ENCODE measurements at regions not wholly inside any gene's neighbourhood (a gene's known extent, or its start where the extent isn't known, plus 50 kb on each side); places are given as distances from the start of the nearest gene placed in this dataset.

DNA sequence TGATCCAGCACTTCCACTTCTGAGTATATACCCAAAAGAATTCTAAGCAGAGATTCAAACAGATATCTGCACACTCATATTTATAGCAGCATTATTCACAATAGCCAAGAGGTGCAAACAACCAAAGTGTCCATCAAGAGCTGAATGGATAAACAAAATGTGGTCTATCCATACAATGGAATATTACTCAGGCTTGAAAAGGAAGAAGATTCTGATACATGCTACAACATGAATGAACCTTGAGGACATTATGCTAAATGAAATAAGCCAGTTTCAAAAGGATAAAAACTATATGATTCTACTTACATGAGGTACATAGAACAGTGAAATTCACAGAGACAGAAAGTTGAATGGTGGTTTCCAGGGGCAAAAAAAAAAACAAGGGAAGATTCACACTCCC lies 88.9 kb downstream of the CCDC185 start:
- ChIA-PET CTCF (interaction anchor here (0.7 to 1.5 kb wide), 2 partner anchors 76 to 202 kb away, joined by 3 to 6 read pairs; no protein-coding TSS in a partner anchor), POLR2A (no interaction called here)
- H3K9me3 ChIP-seq (ENCODE audit: control insufficient read depth, insufficient read depth, low read depth, low read length), result no peaks in the 10 kb centered on the region
- no peak overlapping the region for H3K27ac ChIP-seq (ENCODE audit: extremely low read depth, low read depth, low read length)
- H3K4me1 ChIP-seq (ENCODE audit: control insufficient read depth, insufficient read depth, low read length), result no peaks in the 10 kb centered on the region
- no peaks in the 10 kb centered on the region for H3K36me3 ChIP-seq (ENCODE audit: control insufficient read depth in 2 of 2, insufficient read depth in 1 of 2, low read length in 2 of 2)
- no peak overlapping the region for H3K4me3 ChIP-seq (ENCODE audit: low read depth, low read length)
- TF ChIP-seq ZSCAN4 (tag by site-specific recombination; IDR thresholded peaks at IDR 0.05) (no peak), ZBTB17 (tag by site-specific recombination; IDR thresholded peaks at IDR 0.05) (no peak), SP7 (tag by site-specific recombination; IDR thresholded peaks at IDR 0.05) (no peak), ZNF843 (tag by site-specific recombination; IDR thresholded peaks at IDR 0.05) (no peak), ZNF621 (tag by site-specific recombination; IDR thresholded peaks at IDR 0.05) (no peak), ZBTB44 (tag by site-specific recombination; IDR thresholded peaks at IDR 0.05) (no peak), ZBTB21 (tag by site-specific recombination; IDR thresholded peaks at IDR 0.05) (no peak), ZNF174 (tag by site-specific recombination; IDR thresholded peaks at IDR 0.05) (no peak), ZNF513 (tag by site-specific recombination; IDR thresholded peaks at IDR 0.05) (peak; percentile 49; the same call in 1 of the 2 replicates), SCRT1 (tag by site-specific recombination; IDR thresholded peaks at IDR 0.05; ENCODE audit: borderline replicate concordance) (no peak), GLIS2 (tag by site-specific recombination; IDR thresholded peaks at IDR 0.05) (no peak), ZNF146 (tag by site-specific recombination; IDR thresholded peaks at IDR 0.05) (peak; percentile 93)

DNA sequence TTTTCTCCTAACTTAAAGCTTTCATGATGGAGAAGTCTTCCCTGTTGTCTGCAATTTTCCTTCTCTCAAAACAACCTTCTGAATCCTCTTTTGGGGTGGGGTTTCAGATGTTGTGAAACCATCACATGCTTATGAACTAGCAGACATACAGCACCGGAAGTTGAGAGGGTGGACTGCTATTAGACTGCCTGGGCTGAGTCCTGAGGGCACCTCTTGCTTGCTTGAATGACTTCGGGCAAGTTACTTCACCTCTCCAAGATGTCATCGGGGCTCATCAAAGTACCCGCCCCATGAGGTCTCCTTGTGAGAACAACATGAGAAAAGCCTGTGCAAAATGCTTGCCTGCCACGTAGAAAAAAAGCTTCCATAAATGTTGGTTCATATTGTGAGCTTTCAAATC lies 89.6 kb downstream of the CCDC185 start:
- Histone ChIP-seq H3K9me3 (ENCODE audit: control insufficient read depth, insufficient read depth, low read depth, low read length) (no peaks in the 10 kb centered on the region), H3K4me1 (ENCODE audit: control insufficient read depth, insufficient read depth, low read length) (no peaks in the 10 kb centered on the region), H3K4me3 (ENCODE audit: low read depth, low read length) (no peak overlapping the region), H3K27ac (ENCODE audit: extremely low read depth, low read depth, low read length) (no peak overlapping the region), H3K36me3 (ENCODE audit: control insufficient read depth in 2 of 2, insufficient read depth in 1 of 2, low read length in 2 of 2) (no peaks in the 10 kb centered on the region)
- ChIA-PET CTCF (interaction anchor here (0.7 to 1.5 kb wide), 3 partner anchors 50 to 201 kb away, joined by 3 to 6 read pairs (median 4); no protein-coding TSS in a partner anchor), POLR2A (interaction anchor here (1.0 to 1.4 kb wide), 2 partner anchors 9 to 68 kb away, joined by 3 to 4 read pairs; no protein-coding TSS in a partner anchor)
- TF ChIP-seq ZNF76 (tag by site-specific recombination; IDR thresholded peaks at IDR 0.05; ENCODE audit: borderline replicate concordance, low read depth) (no peak), ZNF677 (tag by site-specific recombination; IDR thresholded peaks at IDR 0.05) (no peak), ZSCAN16 (tag by site-specific recombination; IDR thresholded peaks at IDR 0.05) (no peak), ZNF248 (tag by site-specific recombination; IDR thresholded peaks at IDR 0.05) (no peak), ZEB2 (tag by site-specific recombination; IDR thresholded peaks at IDR 0.05) (no peak), ZNF670 (tag by site-specific recombination; IDR thresholded peaks at IDR 0.05; ENCODE audit: low read depth) (no peak)
- TF ChIP-seq, protein P1, sequence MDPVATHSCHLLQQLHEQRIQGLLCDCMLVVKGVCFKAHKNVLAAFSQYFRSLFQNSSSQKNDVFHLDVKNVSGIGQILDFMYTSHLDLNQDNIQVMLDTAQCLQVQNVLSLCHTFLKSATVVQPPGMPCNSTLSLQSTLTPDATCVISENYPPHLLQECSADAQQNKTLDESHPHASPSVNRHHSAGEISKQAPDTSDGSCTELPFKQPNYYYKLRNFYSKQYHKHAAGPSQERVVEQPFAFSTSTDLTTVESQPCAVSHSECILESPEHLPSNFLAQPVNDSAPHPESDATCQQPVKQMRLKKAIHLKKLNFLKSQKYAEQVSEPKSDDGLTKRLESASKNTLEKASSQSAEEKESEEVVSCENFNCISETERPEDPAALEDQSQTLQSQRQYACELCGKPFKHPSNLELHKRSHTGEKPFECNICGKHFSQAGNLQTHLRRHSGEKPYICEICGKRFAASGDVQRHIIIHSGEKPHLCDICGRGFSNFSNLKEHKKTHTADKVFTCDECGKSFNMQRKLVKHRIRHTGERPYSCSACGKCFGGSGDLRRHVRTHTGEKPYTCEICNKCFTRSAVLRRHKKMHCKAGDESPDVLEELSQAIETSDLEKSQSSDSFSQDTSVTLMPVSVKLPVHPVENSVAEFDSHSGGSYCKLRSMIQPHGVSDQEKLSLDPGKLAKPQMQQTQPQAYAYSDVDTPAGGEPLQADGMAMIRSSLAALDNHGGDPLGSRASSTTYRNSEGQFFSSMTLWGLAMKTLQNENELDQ (tag by site-specific recombination; IDR thresholded peaks at IDR 0.05; ENCODE audit: low read depth), result no peak

Measured in HEK293 (cell line).